ENCODE measurements at regions not wholly inside any gene's neighbourhood (a gene's known extent, or its start where the extent isn't known, plus 50 kb on each side); places are given as distances from the start of the nearest gene placed in this dataset.

GRCh38 chr14:98736701-98737338 is 535.2 kb downstream of the BCL11B start:
- Histone ChIP-seq H3K4me3 (replicated peaks; ENCODE audit: insufficient read depth, low read length) (no peak overlapping the region), H3K27ac (replicated peaks) (no peak overlapping the region), H3K27me3 (ENCODE audit: insufficient read depth, poor library complexity, severe bottlenecking) (no peaks in the 10 kb centered on the region)
- DNase-seq (ENCODE audit: low read depth in 1 of 2, low spot score in 1 of 2): no peak
- TF ChIP-seq REST (IDR thresholded peaks at IDR 0.05; ENCODE audit: insufficient replicate concordance, low read depth) (no peak), SPI1 (IDR thresholded peaks at IDR 0.05; ENCODE audit: borderline replicate concordance, low read depth) (no peak), GABPA (IDR thresholded peaks at IDR 0.05; ENCODE audit: low read depth) (no peak), CTCF (IDR thresholded peaks at IDR 0.05; ENCODE audit: insufficient read depth, low read length) (no peak), POLR2AphosphoS5 (IDR thresholded peaks at IDR 0.05; ENCODE audit: low read depth) (no peak)

GRCh38 chr14:98741523-98741922 is 530.5 kb downstream of the BCL11B start:
- H3K27ac ChIP-seq (replicated peaks): no peak overlapping the region
- TF ChIP-seq CTCF (IDR thresholded peaks at IDR 0.05; ENCODE audit: insufficient read depth, low read length): no peak
- TF ChIP-seq SPI1 (IDR thresholded peaks at IDR 0.05; ENCODE audit: borderline replicate concordance, low read depth): no peak
- TF ChIP-seq REST (IDR thresholded peaks at IDR 0.05; ENCODE audit: insufficient replicate concordance, low read depth): no peak
- TF ChIP-seq POLR2AphosphoS5 (IDR thresholded peaks at IDR 0.05; ENCODE audit: low read depth): no peak
- TF ChIP-seq GABPA (IDR thresholded peaks at IDR 0.05; ENCODE audit: low read depth): no peak
- DNase-seq (ENCODE audit: low read depth in 1 of 2, low spot score in 1 of 2): no peak
- H3K27me3 ChIP-seq (ENCODE audit: insufficient read depth, poor library complexity, severe bottlenecking): no peaks in the 10 kb centered on the region
- no peak overlapping the region for H3K4me3 ChIP-seq (replicated peaks; ENCODE audit: insufficient read depth, low read length)

- Histone ChIP-seq H3K27ac (replicated peaks) (no peak overlapping the region), H3K4me3 (replicated peaks; ENCODE audit: insufficient read depth, low read length) (no peak overlapping the region), H3K27me3 (ENCODE audit: insufficient read depth, poor library complexity, severe bottlenecking) (no peaks in the 10 kb centered on the region)
- TF ChIP-seq CTCF (IDR thresholded peaks at IDR 0.05; ENCODE audit: insufficient read depth, low read length) (no peak), GABPA (IDR thresholded peaks at IDR 0.05; ENCODE audit: low read depth) (no peak), REST (IDR thresholded peaks at IDR 0.05; ENCODE audit: insufficient replicate concordance, low read depth) (no peak), POLR2AphosphoS5 (IDR thresholded peaks at IDR 0.05; ENCODE audit: low read depth) (no peak), SPI1 (IDR thresholded peaks at IDR 0.05; ENCODE audit: borderline replicate concordance, low read depth) (no peak)
- no peak for DNase-seq (ENCODE audit: low read depth in 1 of 2, low spot score in 1 of 2)
Observed at GRCh38 chr14:98742001-98742400, 530.0 kb downstream of the BCL11B start.
